ENCODE measurements at regions not wholly inside any gene's neighbourhood (a gene's known extent, or its start where the extent isn't known, plus 50 kb on each side); places are given as distances from the start of the nearest gene placed in this dataset.

DNA sequence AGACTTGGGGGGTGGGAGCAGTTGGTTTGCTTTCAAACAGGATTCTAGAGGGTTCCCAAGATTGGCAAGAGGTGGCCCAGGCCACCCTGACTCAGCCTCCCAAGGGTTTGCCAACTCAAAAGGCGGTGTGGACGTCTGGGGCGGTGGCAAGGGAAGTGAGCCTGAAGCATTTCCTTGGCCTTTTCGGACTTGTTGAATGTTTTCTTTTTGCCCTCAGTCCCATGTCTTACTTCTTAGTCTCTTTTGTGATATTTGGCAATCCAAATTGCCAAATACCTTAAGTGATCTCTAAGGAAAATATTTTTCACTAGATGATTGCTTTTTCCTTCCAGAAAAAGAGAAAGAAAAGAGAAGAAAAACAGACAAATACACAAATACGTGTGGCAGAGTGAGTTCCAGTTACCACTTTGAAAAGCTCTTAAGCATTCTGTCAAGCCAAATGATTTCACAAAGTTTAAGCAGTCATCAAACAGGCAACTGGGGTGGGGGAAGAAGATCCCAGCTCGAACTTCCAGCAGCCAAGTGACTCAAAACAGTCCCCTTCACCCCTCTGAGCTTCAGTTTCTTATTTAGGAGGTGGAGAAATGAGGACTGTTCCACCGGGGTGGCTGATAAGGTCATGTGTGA lies 374.6 kb upstream of the USP24 start:
- H3K4me3 ChIP-seq (ENCODE audit: low read length): no peak overlapping the region

GRCh38 chr1:55588309-55588708 lies 373.1 kb upstream of the USP24 start:
- Histone ChIP-seq H3K36me3 (ENCODE audit: control insufficient read depth, insufficient read depth, low read length) (no peaks in the 10 kb centered on the region), H3K4me3 (ENCODE audit: low read length) (no peak overlapping the region), H3K27ac (ENCODE audit: low read length) (no peak overlapping the region), H3K4me1 (ENCODE audit: control insufficient read depth, insufficient read depth, low read length) (peaks cover 2% of the 10 kb centered on the region; the same call in 1 of the 2 replicates), H3K27me3 (ENCODE audit: control insufficient read depth, insufficient read depth, low read length) (no peaks in the 10 kb centered on the region), H3K9me3 (ENCODE audit: control insufficient read depth, insufficient read depth, low read length) (no peaks in the 10 kb centered on the region)
- no CpG with 5 or more reads among the region's 2 CpGs for WGBS (ENCODE audit: insufficient coverage, insufficient read length)
- DNase-seq (ENCODE audit: low read depth, low spot score): no peak

More for the DNA sequence above, 374.6 kb upstream of the USP24 start:
- Histone ChIP-seq H3K27ac (ENCODE audit: low read length) (no peak overlapping the region), H3K36me3 (ENCODE audit: control insufficient read depth, insufficient read depth, low read length) (no peaks in the 10 kb centered on the region), H3K27me3 (ENCODE audit: control insufficient read depth, insufficient read depth, low read length) (no peaks in the 10 kb centered on the region), H3K4me1 (ENCODE audit: control insufficient read depth, insufficient read depth, low read length) (peaks cover under 1% of the 10 kb centered on the region; the same call in 1 of the 2 replicates), H3K9me3 (ENCODE audit: control insufficient read depth, insufficient read depth, low read length) (no peaks in the 10 kb centered on the region)
- WGBS (ENCODE audit: insufficient coverage, insufficient read length): no CpG with 5 or more reads among the region's 7 CpGs
- DNase-seq (ENCODE audit: low read depth, low spot score): no peak

- H3K27ac ChIP-seq (ENCODE audit: low read length): no peak overlapping the region
- peaks cover 2% of the 10 kb centered on the region; the same call in 1 of the 2 replicates for H3K4me1 ChIP-seq (ENCODE audit: control insufficient read depth, insufficient read depth, low read length)
- H3K36me3 ChIP-seq (ENCODE audit: control insufficient read depth, insufficient read depth, low read length): no peaks in the 10 kb centered on the region
- no peak for DNase-seq (ENCODE audit: low read depth, low spot score)
- no peaks in the 10 kb centered on the region for H3K27me3 ChIP-seq (ENCODE audit: control insufficient read depth, insufficient read depth, low read length)
- no peak overlapping the region for H3K4me3 ChIP-seq (ENCODE audit: low read length)
- H3K9me3 ChIP-seq (ENCODE audit: control insufficient read depth, insufficient read depth, low read length): no peaks in the 10 kb centered on the region
- WGBS (ENCODE audit: insufficient coverage, insufficient read length): no CpG with 5 or more reads among the region's 3 CpGs
Measured at GRCh38 chr1:55586771-55587170, 371.6 kb upstream of the USP24 start.

DNA sequence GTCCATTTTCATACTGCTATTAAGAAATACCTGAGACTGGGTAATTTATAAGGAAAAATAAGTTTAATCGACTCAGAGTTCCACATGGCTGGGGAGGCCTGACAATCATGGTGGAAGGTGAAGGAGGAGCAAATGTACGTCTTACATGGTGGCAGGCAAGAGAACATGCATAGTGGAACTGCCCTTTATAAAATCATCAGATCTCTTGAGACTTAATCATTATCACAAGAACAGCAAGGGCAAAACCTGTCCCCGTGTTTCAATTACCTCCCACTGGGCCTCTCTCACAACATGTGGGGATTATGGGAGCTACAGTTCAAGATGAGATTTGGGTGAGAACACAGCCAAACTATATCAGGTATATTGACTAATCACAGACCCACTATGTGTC lies 370.2 kb upstream of the USP24 start:
- Histone ChIP-seq H3K9me3 (ENCODE audit: control insufficient read depth, insufficient read depth, low read length) (no peaks in the 10 kb centered on the region), H3K4me1 (ENCODE audit: control insufficient read depth, insufficient read depth, low read length) (peaks cover 2% of the 10 kb centered on the region; the same call in 1 of the 2 replicates), H3K36me3 (ENCODE audit: control insufficient read depth, insufficient read depth, low read length) (no peaks in the 10 kb centered on the region), H3K27me3 (ENCODE audit: control insufficient read depth, insufficient read depth, low read length) (no peaks in the 10 kb centered on the region), H3K27ac (ENCODE audit: low read length) (no peak overlapping the region), H3K4me3 (ENCODE audit: low read length) (no peak overlapping the region)
- DNase-seq (ENCODE audit: low read depth, low spot score): no peak
- WGBS (ENCODE audit: insufficient coverage, insufficient read length): no CpG with 5 or more reads among the region's 3 CpGs

DNA sequence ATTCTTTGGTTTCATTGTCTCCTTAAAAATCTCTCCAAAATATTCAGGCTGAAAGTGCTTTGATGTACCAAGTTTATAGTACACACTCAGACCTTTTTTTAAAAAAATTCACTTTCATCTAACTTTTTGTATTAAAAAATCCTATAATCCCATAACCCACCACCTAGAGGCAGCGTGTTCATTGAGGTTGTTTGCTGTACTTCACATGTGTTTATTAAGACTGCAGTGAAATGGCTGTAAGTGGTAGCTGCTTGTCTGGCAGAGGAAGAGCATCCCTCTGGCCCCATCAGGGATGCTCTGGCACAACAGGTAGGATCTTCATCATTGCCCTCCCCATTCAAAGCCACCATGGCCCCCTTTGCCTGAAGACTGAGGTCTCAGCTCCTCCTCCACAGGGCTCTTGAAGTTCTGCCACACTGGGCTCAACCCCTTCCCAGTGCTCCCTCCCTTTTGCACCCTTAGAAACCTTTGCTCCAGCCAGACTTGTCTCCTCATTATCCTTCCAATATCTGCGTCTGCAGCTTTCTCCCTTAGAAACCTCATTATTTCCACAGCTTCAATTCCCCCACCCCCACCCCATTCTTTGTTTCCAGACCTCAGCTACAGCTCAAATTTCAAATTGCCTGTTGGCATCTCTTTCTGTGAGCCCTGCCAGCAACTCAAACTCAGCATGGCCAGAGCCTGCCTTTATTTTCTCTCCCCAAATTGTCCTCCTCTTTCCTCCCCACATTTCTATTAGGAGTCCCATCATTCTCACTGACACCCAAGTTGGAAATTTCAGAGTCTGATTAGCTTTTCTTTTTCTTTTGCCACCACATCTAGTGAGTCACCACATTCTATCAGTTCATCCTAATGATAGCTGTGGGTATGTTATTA lies 369.6 kb upstream of the USP24 start:
- H3K4me3 ChIP-seq (ENCODE audit: low read length): no peak overlapping the region
- H3K9me3 ChIP-seq (ENCODE audit: control insufficient read depth, insufficient read depth, low read length): no peaks in the 10 kb centered on the region
- H3K27me3 ChIP-seq (ENCODE audit: control insufficient read depth, insufficient read depth, low read length): no peaks in the 10 kb centered on the region
- H3K4me1 ChIP-seq (ENCODE audit: control insufficient read depth, insufficient read depth, low read length): peaks cover 2% of the 10 kb centered on the region; the same call in 1 of the 2 replicates
- H3K27ac ChIP-seq (ENCODE audit: low read length): no peak overlapping the region
- no peaks in the 10 kb centered on the region for H3K36me3 ChIP-seq (ENCODE audit: control insufficient read depth, insufficient read depth, low read length)
- no CpG with 5 or more reads among the region's 2 CpGs for WGBS (ENCODE audit: insufficient coverage, insufficient read length)
- DNase-seq (ENCODE audit: low read depth, low spot score): no peak

DNA sequence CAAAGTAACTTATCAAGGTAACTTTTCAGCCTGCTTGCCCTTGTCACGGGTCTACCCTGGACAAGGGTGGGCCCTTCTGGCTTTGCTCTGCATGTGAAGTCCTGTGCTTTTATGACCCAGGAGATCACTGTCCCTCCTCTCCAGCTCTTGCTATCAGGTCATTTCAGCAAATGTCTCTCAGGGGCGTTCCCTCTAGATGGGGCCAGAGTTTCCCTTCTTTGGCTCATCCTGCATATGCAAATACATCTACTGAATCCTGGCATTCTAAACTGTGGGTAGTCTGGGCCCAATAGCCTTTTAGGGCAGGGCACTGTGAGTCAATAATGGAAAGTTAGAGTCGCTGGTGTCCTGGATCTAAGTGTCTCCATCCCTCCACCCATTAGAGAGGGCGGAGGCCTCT lies 366.9 kb upstream of the USP24 start:
- H3K4me3 ChIP-seq (ENCODE audit: low read length): no peak overlapping the region
- no peaks in the 10 kb centered on the region for H3K9me3 ChIP-seq (ENCODE audit: control insufficient read depth, insufficient read depth, low read length)
- no peaks in the 10 kb centered on the region for H3K36me3 ChIP-seq (ENCODE audit: control insufficient read depth, insufficient read depth, low read length)
- DNase-seq (ENCODE audit: low read depth, low spot score): no peak
- WGBS (ENCODE audit: insufficient coverage, insufficient read length): no CpG with 5 or more reads among the region's 4 CpGs
- no peak overlapping the region for H3K27ac ChIP-seq (ENCODE audit: low read length)
- peaks cover 2% of the 10 kb centered on the region; the same call in 1 of the 2 replicates for H3K4me1 ChIP-seq (ENCODE audit: control insufficient read depth, insufficient read depth, low read length)
- H3K27me3 ChIP-seq (ENCODE audit: control insufficient read depth, insufficient read depth, low read length): no peaks in the 10 kb centered on the region

GRCh38 chr1:55580845-55581332 lies 365.7 kb upstream of the USP24 start:
- no peaks in the 10 kb centered on the region for H3K36me3 ChIP-seq (ENCODE audit: control insufficient read depth, insufficient read depth, low read length)
- DNase-seq (ENCODE audit: low read depth, low spot score): no peak
- H3K27ac ChIP-seq (ENCODE audit: low read length): no peak overlapping the region
- WGBS (ENCODE audit: insufficient coverage, insufficient read length): no CpG with 5 or more reads among the region's 3 CpGs
- peaks cover 2% of the 10 kb centered on the region; the same call in 1 of the 2 replicates for H3K4me1 ChIP-seq (ENCODE audit: control insufficient read depth, insufficient read depth, low read length)
- H3K27me3 ChIP-seq (ENCODE audit: control insufficient read depth, insufficient read depth, low read length): no peaks in the 10 kb centered on the region
- H3K9me3 ChIP-seq (ENCODE audit: control insufficient read depth, insufficient read depth, low read length): no peaks in the 10 kb centered on the region
- H3K4me3 ChIP-seq (ENCODE audit: low read length): no peak overlapping the region

- DNase-seq (ENCODE audit: low read depth, low spot score): no peak
- H3K9me3 ChIP-seq (ENCODE audit: control insufficient read depth, insufficient read depth, low read length): no peaks in the 10 kb centered on the region
- no peak overlapping the region for H3K27ac ChIP-seq (ENCODE audit: low read length)
- H3K4me1 ChIP-seq (ENCODE audit: control insufficient read depth, insufficient read depth, low read length): no peaks in the 10 kb centered on the region
- no peak overlapping the region for H3K4me3 ChIP-seq (ENCODE audit: low read length)
- no peaks in the 10 kb centered on the region for H3K27me3 ChIP-seq (ENCODE audit: control insufficient read depth, insufficient read depth, low read length)
- no peaks in the 10 kb centered on the region for H3K36me3 ChIP-seq (ENCODE audit: control insufficient read depth, insufficient read depth, low read length)
- WGBS (ENCODE audit: insufficient coverage, insufficient read length): no CpG with 5 or more reads among the region's 3 CpGs
Measured at GRCh38 chr1:55579332-55580001, 364.3 kb upstream of the USP24 start.

DNA sequence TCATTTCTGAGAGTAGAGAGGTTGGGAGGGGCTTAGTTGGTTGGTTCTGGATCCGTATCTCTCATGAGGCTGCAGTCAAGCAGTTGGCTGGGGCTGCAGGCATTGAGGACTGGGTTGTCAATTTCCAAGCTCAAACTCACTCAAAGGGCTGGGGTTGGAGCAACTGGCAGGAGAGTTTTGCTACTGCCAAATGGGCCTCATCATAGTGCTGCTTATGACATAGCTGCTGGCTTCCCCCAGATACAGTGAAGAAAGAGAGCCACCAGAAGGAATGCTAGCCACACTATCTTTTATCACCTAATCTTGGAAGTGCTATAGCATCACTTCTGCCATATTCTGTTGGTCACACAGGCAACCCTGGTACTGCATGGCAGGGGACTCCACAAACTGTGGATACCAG lies 363.5 kb upstream of the USP24 start:
- Histone ChIP-seq H3K27me3 (ENCODE audit: control insufficient read depth, insufficient read depth, low read length) (no peaks in the 10 kb centered on the region), H3K9me3 (ENCODE audit: control insufficient read depth, insufficient read depth, low read length) (no peaks in the 10 kb centered on the region), H3K4me3 (ENCODE audit: low read length) (no peak overlapping the region), H3K4me1 (ENCODE audit: control insufficient read depth, insufficient read depth, low read length) (no peaks in the 10 kb centered on the region), H3K36me3 (ENCODE audit: control insufficient read depth, insufficient read depth, low read length) (no peaks in the 10 kb centered on the region), H3K27ac (ENCODE audit: low read length) (no peak overlapping the region)
- WGBS (ENCODE audit: insufficient coverage, insufficient read length): no CpG with 5 or more reads among the region's 1 CpG
- DNase-seq (ENCODE audit: low read depth, low spot score): no peak

- Histone ChIP-seq H3K4me1 (ENCODE audit: control insufficient read depth, insufficient read depth, low read length) (no peaks in the 10 kb centered on the region), H3K27me3 (ENCODE audit: control insufficient read depth, insufficient read depth, low read length) (no peaks in the 10 kb centered on the region), H3K36me3 (ENCODE audit: control insufficient read depth, insufficient read depth, low read length) (no peaks in the 10 kb centered on the region), H3K4me3 (ENCODE audit: low read length) (no peak overlapping the region), H3K9me3 (ENCODE audit: control insufficient read depth, insufficient read depth, low read length) (no peaks in the 10 kb centered on the region), H3K27ac (ENCODE audit: low read length) (no peak overlapping the region)
- WGBS (ENCODE audit: insufficient coverage, insufficient read length): no CpG with 5 or more reads among the region's 4 CpGs
- no peak for DNase-seq (ENCODE audit: low read depth, low spot score)
Measured at GRCh38 chr1:55575571-55576279, 360.6 kb upstream of the USP24 start.
